TTC549 (cell line): ENCODE measurements at regions not wholly inside any gene's neighbourhood (a gene's known extent, or its start where the extent isn't known, plus 50 kb on each side); places are given as distances from the start of the nearest gene placed in this dataset.

ENCODE experiments used
- FAIRE-seq: peaks from 2 replicates; lab custom pipeline; 2012; peaks lifted over from hg19 to GRCh38; lab: Jason Lieb, UNC

- FAIRE-seq: no peak
Observed at GRCh38 chr4:160848901-160849760, 1314.7 kb downstream of the FSTL5 start.

- no peak for FAIRE-seq
Observed at GRCh38 chr4:160864253-160864652, 1299.5 kb downstream of the FSTL5 start.

DNA sequence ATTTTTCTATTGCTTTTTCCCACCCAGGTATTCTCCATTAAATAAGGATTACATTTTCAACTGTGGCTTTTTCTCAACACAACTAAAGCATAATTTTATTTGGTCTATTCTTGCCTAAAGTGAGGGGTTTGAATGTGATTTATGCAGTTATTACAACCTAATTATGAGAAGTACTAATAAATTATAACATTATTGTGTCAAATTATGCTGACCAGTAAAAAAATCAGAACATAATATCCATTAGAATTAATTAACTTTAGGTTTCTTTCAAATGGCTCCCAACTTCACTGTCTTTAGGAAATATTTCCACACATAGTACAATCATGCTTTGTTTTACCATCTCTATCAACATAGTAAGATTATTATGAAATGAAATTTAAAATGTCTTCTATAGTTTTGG, 1293.9 kb downstream of the FSTL5 start:
- FAIRE-seq: no peak

GRCh38 chr4:160872491-160872890, 1291.3 kb downstream of the FSTL5 start:
- FAIRE-seq: no peak

DNA sequence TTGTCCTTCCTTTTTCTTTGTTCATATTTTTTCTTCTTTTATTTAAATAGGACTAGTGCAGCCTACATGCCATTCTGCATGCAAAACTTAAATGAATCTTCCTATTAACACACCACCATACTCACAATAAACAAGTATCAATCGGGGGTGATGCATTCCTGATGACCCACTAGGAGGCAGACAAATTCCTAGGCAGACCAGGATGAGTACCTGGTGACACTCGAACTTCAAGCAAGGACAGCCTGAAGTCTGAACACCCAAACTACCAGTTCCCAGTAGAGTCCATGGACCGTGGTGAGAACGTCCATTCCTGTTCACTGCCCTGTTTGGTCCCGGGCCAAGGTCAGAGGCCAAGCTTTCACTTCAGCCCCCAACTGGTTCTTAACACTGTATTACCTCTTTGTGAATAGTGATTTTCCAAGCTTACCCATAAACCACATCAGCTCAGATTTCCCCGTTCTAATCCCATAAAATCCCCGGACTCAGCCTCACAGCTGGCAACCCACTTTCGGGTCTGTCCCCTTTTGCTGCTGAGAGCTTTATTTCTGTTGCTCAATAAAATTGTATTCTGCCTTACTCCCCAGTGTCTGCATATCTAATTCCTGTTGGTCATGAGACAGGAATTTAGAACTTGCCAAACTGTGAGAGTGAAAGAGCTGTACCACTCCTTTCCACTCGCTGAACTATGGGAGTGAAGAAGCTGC, 1286.6 kb downstream of the FSTL5 start:
- no peak for FAIRE-seq

DNA sequence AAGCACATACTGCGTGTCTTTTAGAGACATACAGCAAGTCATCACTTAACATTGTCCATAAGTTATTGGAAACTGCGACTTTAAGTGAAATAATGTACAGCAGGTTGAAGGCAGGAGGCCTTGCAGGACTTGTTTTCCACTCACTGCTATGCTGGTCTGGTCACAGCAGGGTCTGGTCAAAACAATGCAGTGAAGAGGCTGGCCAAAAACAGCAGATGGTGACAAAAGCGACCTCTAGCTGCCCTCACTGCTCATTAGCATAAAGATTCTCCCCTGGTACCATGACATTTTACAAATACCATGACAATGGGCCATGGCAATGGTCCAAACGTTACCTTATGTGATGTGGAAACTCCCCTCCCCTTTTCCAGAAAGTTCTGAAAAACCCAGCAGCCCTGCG, 1283.6 kb downstream of the FSTL5 start:
- FAIRE-seq: no peak

- no peak for FAIRE-seq
Observed at GRCh38 chr4:160887668-160888067, 1276.1 kb downstream of the FSTL5 start.

DNA sequence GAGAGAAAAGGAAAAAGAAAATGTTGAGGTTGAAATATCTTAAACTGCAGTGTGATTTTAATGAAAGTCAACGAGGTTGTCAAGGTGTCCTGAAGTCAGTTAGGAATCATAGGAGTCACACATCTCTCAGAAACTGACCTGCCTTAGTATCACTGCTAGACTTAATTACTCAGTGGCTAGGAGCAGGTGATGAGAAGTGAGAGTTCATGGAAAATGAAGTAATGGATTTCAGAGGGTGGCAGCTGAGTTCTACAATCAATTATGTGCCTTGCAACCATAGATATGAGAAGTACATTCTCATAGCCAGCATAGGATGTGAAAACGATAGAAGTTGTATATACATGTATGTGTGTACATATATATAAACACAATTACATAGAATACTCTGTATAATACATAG, 1269.7 kb downstream of the FSTL5 start:
- FAIRE-seq: no peak

GRCh38 chr4:160894809-160895208, 1269.0 kb downstream of the FSTL5 start:
- FAIRE-seq: no peak

GRCh38 chr4:160927311-160927710, 1236.5 kb downstream of the FSTL5 start:
- no peak for FAIRE-seq

- no peak for FAIRE-seq
Observed at GRCh38 chr4:160928482-160928881, 1235.3 kb downstream of the FSTL5 start.

GRCh38 chr4:160947653-160948052, 1216.1 kb downstream of the FSTL5 start:
- no peak for FAIRE-seq

DNA sequence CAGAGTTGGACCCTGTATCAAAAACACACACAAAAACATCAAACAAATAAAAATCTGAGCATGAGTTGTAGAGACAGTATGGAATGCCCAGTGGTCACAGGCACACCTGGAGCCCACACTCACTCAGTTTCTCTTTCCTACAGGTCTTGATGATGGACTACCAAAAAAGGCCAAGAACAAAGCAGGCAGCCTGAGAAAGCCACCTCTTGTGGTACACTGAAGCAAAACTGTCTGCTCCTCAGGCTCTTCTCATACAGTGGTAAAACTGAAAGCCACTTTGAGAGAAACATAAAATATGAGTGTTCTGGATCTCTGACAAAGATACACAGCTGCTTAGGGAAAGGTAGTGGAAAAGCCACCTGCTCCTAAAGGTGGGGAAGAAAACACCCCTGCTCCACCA, 1206.9 kb downstream of the FSTL5 start:
- no peak for FAIRE-seq

GRCh38 chr4:160969925-160970324, 1193.9 kb downstream of the FSTL5 start:
- no peak for FAIRE-seq

GRCh38 chr4:160980091-160980490, 1183.7 kb downstream of the FSTL5 start:
- no peak for FAIRE-seq

GRCh38 chr4:160981083-160981482, 1182.7 kb downstream of the FSTL5 start:
- no peak for FAIRE-seq

DNA sequence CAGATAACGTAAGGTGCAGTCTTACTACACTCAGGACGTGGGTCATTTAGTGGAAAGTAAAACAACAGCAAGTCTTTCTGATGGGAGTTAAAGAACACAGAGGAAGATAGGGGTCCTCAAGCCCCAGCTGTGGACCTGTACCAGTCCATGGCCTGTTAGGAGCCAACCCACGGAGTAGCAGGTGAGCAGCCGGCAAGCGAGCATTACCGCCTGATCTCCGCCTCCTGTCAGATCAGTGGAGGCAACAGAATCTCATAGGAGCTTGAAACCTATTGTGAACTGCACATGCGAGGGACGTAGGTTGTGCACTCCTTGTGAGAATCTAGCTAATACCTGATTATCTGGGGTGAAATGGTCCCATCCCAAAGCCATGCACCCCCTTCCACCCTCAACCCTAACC, 1180.8 kb downstream of the FSTL5 start:
- FAIRE-seq: no peak

GRCh38 chr4:161002386-161002785, 1161.4 kb downstream of the FSTL5 start:
- no peak for FAIRE-seq

DNA sequence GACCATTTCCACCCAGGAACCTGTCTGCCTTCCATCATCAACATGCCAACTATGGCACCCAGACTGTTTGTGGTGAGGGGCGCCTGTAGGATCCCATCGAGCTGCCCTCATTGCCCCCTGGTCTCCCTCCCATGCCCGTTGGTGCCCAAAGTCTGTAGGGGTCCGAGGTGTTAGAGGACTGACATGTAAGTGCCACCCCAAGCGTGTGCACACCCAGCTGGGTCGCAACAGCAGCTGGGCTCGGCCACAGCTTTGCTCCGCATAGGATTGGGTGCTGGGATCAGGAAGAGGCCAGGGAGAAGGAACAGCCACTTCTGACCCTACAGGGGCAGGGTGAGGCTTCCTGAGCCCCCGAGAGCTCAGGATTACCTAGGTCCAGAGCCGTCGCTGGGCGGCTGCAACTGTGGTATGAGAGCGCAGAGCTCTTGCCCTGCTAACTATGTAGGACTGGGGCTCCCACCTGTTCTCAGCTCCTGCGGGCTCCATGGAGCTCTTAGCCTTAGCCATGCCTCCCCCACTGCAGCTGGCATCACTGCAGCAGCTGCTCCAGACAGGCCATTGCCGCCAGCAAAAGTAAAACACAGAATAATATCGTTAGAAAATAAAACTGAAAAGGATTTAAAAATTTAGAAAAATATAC, 1160.3 kb downstream of the FSTL5 start:
- FAIRE-seq: no peak

DNA sequence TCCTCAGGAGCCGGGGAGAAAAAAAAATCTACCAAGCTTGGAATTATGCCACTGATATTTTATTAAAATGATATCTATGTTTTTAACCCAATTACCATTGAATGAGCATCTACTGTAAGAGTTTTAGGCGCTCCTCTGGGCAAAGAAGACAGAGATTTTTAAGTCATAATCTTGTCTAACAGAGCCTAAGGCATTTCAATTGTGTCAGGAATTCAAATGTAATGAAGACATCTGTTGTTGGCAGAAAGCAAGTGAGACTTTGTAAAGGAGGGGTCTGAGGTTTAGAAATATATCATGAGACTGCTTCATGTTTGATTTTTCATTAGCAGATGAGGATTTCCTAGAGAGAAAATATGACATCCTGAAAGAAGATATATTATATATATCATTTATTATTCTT, 1158.1 kb downstream of the FSTL5 start:
- FAIRE-seq: no peak

DNA sequence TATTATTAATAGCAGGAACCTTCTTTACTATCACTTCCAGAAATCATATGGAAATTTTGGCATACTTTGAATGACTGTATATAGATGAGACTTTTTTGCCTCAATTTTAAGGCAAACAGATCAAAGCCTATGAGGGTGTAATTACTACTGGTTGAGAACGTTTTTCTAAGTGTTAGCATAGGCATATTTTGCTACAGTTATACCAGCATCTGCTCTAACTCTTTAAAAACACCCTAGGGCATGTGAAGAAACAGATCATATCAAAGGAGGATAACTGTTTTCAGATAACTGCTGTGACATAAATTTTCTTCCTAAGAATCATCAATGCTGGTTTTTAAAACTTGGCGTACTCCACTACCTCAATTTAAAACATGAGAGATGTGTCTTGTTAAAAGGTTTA, 1155.3 kb downstream of the FSTL5 start:
- no peak for FAIRE-seq

- FAIRE-seq: no peak
Observed at GRCh38 chr4:161010227-161010626, 1153.6 kb downstream of the FSTL5 start.
